HG03571 (cell line): ENCODE measurements at regions not wholly inside any gene's neighbourhood (a gene's known extent, or its start where the extent isn't known, plus 50 kb on each side); places are given as distances from the start of the nearest gene placed in this dataset.
"Not testable (repeated sequence)": the region's sequence is repeated elsewhere in the genome, so short reads cannot be mapped to it uniquely, and the experiment has no call there.

Experiments
- ATAC-seq: cut with Tn5 transposase; IDR thresholded peaks from one replicate; pipeline ENCODE4 v1.9.1; 2021; ENCODE audit not compliant: unreplicated experiment

DNA sequence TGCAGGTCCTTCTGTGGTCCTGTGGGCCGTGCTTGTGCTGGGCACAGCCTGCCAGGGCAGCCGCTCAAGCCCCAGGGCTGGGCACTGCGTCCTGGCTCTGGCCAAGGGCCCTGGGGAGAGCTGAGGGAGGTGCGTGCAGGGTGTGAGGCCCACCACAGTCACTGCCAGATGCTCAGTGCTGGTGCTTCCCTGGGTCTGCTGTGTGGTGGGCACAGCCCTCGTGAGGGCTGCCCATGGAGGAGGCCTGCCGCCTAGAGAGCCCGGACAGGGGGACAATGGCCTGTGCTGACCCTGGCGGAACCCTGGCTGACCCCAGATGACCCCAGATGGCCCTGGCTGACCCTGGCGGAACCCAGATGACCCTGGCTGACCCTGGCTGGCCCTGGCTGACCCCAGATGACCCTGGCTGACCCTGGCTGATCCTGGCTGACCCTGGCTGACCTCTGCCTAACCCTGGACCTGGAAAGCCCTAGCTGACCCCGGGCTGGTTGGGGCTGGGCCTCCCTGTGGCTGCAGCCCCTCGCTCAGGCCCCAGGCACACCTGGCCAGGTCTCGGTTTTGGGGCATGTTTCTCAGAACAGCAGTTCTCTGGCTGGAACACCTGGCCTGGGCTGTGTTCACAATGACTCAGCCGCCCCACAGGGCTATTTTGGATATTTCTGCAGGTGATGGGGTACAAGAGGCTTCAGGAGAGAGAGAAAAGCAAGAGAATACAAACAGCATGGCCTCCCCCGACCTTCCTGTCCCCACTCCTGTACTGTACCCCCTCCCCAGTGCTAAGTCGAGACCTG lies 55.4 kb downstream of the TMEM121 start:
- peak; percentile 34 for ATAC-seq

DNA sequence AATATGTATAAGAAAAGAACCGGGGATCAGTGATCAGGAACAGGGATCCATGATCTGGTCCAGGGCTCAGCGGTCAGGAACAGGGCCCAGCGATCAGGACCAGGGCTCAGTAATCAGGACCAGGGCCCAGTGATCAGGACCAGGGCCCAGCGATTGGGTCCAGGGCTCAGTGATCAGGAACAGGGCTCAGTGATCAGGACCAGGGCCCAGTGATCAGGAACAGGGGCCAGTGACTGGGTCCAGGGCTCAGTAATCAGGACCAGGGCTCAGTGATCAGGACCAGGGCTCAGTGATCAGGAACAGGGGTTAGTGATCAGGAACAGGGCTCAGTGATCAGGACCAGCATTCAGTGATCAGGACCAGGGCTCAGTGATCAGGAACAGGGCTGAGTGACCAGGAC lies 56.3 kb downstream of the TMEM121 start:
- ATAC-seq: no peak

DNA sequence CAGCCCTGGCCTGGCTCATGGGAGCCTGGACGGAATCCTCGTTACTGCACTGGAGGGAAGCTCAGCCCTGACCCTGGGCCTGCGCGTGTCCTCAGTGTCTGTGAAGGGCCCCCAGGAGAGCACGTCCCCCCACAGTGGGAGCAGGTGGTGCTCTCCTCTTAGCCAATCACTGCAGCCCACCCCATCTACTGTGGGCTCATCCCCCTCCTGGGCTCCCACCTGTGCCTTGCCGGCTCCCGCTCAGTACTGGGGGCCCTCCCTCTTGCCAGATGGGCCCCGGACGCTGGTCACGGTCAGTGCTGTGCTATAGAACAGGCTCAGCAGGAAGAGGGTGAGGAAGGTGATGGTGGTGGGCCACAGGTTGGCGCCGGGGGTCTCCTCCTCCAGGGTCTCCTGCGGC lies 57.5 kb downstream of the TMEM121 start:
- not testable (repeated sequence) for ATAC-seq

DNA sequence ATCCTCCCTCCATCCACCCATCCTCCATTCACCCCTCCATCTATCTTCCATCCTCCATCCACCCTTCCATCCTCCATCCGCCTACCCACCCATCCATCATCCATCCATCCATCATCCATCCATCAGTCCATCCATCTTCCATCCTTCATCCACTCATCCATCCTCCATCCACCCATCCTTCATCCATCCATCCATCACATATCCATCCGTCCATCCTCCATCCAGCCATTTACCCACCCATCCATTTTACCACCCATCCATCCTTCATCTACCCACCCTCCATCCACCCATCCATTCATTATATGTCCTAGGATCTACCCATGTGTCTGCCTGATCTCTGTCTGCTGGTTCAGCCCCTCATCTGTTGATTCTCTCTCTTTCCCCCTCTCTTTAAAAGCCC lies 58.9 kb downstream of the TMEM121 start:
- not testable (repeated sequence) for ATAC-seq

DNA sequence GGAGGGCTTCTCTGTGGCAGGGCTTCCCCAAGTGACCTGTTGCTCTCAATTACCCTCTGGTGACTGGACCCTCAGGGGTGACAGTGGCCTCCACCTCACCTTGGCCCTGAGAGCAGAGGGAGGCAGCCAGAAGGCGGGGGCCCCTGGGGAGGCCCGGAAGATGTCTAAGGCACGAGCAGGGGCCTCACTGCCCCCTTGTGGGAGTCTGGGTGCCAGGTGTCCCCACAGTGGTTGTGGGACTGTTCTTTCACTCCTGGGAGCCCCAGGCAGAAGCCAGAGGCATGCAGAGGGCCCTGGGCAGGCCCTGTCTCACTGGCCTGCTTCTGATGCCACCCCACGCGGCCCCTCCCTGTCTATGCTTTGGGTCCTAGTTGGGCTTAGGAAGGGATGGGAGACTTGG lies 59.3 kb downstream of the TMEM121 start:
- not testable (repeated sequence) for ATAC-seq

DNA sequence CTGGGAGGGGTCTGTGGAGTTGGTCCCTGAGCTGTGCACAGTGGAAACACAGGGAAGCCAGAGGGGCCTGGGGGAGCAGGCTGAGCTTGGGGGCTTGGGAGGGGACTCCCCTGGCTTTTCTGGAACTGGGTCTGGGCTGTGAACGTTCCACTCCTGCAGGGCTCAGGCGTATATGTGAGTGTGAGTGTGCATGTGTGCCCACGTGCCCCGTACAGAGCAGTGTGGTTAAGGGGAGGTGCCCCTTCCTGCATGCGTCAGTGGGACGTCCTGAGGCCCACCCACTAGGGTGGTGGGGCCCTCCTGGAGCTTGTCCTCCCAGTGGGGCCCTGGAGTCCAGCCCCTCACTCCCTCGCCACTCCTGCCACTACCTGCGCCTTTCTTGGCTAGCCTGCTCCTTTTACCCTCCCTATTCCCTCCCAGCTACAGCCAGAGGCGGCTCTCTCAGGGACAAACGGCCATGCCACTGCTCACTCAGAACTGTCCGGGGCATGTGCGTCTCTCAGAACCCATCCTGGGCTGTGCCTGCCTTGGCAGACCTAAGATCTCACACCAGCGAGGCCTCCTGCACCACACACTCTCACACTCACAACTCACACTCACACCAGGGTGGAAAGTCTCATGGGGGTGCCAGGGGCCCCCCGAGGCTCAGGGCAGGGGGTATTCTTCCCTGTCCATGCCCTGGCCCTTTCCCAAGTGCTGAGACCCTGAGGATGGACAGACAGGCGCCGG lies 59.9 kb downstream of the TMEM121 start:
- ATAC-seq: not testable (repeated sequence)

DNA sequence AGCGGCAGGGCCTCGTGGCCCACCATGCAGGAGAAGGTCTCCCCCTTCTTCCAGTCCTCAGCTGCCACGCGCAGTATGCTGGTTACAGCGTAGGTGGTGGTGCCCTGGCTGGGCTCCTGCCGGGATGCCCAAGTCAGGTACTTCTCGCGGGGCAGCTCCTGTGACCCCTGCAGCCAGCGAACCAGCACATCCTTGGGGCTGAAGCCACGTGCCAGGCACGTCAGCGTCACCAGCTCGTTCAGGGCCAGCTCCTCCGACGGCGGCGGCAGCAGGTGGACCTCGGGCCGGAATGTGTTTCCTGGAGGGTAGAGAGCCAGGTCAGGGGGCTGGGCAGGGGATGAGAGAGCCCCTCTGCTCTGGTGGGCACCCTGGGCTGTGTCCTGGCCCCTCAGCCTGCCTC lies 60.7 kb downstream of the TMEM121 start:
- not testable (repeated sequence) for ATAC-seq

DNA sequence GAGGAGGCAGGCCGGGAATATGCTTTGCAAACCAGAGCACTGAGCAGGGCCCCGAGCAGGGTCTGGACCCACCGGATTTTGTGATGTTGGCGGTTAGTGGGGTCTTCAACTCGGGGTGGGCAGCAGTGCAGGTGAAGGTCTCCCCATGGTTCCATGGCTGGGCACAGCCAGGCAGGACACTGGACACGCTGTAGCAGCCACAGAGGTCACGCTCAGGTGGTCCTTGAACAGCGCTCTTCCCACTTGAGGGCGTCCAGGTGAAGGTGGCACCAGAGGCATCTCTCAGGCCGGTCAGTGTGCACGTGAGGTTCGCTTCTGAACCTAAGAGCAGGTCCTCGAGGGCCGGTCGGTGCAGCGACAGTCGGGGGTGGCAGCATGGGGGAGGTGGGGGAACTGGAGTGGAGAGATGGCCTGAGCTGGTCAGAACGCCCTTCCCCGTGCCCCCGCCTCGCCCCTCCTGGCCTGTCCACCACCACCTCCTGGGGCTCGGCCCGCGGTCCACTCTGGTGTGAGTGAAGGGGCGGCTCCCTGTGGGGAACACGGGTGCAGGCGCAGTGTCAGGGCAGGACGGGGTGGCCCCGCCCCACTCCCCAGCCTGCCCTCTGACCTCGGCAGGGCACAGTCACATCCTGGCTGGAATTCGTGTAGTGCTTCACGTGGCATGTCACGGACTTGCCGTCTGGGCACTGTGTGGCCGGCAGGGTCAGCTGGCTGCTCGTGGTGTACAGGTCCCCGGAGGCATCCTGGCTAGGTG lies 61.3 kb downstream of the TMEM121 start:
- not testable (repeated sequence) for ATAC-seq

DNA sequence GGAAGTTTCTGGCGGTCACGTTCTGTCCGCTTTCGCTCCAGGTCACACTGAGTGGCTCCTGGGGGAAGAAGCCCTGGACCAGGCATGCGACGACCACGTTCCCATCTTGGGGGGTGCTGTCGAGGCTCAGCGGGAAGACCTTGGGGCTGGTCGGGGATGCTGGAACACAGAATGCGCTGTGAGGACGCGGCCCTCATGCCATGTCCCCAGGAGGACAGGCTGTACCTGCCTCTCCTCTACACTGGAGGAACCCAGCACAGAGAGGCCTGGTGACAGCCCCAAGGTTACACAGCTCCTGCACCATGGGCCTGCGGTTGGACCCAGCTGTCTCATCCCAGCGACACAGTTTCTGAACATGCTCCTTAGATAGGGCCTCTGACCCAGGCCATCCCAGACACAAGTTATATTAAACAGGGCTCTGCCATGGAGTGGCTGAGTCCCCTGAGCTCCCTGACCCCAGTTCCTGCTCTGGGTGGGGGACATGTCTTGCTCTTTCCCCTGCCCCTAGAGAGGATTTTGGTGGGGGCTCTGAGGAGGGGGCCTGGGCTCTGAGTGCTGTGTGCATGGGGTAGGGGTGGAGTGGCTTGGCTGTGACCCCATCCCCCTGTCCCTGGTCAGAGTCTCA lies 62.0 kb downstream of the TMEM121 start:
- no peak for ATAC-seq

DNA sequence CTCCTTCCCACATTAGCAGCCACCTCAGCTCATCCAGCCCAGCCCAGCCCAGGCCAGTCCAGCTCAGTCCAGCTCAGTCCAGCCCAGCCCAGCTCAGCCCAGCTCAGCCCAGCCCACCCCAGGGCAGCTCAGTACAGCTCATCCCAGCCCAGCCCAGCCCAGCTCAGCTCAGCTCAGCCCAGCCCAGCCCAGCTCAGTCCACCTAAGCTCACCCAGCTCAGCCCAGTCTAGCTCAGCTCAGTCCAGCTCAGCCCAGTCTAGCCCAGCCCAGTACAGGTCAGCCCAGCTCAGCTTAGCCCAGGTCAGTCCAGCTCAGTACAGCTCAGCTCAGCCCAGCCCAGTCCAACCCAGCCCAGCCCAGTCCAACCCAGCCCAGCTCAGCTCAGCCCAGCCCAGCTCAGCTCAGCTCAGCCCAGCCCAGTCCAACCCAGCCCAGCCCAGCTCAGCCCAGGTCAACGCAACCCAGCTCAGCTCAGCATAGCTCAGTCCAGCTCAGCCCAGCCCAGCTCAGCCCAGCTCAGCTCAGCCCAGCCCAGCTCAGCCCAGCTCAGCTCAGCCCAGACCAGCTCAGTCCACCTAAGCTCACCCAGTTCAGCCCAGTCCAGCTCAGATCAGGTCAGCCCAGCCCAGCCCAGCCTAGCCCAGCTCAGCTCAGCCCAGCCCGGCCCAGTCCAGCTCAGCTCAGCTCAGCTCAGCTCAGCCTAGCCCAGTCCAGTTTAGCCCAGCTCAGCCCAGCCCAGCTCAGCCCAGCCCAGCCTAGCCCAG lies 63.0 kb downstream of the TMEM121 start:
- ATAC-seq: no peak

DNA sequence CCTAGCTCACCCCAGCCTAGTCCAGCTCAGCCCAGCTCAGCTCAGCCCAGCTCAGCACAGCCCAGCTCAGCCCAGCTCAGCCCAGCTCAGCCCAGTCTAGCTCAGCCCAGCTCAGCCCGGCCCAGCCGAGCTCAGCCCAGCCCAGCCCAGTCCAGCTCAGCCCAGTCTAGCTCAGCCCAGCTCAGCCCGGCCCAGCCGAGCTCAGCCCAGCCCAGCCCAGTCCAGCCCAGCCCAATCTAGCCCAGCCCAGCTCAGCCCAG lies 63.5 kb downstream of the TMEM121 start:
- not testable (repeated sequence) for ATAC-seq

DNA sequence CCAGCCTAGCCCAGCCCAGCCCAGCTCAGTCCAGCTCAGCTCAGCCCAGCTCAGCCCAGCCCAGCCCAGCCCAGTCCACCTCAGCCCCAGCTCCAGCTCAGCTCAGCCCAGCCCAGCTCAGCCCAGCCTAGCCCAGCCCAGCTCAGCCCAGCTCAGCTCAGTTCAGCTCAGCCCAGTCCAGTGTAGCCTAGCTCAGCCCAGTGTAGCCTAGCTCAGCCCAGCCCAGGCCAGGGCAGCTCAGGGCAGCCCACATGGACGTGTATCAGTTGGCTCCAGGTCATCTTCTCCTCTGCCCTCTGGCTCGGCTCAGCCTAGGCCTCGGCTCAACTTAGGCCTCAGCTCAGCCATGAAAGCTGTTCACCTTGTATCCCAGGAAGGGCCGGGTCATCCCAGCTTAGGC lies 64.7 kb downstream of the TMEM121 start:
- ATAC-seq: no peak

DNA sequence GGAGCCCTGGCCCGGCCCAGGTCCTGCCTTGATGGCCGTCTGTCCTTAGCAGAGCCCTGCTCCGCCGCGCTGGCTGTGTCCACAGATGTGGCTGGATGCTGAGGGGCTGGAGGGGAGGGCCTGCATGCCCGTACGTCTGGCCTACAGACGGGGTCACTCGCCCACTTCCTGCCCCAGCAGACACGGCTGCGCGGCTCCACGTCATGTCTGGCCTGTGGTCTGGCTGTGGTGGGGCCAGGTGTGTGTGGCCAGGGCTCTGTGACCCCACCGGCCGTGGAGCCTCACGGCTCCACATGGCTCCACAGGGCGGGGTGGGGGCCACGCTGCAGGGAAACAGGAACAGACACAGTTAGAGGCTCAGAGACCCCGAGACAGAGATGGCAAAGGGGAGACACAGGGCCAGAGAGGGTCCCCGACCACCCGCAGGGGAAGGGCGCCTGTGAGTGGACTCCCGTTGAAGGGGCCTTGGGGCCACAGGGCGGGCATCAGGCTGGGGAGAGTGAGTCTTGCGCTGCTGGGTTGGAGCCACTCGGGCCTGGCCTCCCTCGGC lies 65.5 kb downstream of the TMEM121 start:
- not testable (repeated sequence) for ATAC-seq

DNA sequence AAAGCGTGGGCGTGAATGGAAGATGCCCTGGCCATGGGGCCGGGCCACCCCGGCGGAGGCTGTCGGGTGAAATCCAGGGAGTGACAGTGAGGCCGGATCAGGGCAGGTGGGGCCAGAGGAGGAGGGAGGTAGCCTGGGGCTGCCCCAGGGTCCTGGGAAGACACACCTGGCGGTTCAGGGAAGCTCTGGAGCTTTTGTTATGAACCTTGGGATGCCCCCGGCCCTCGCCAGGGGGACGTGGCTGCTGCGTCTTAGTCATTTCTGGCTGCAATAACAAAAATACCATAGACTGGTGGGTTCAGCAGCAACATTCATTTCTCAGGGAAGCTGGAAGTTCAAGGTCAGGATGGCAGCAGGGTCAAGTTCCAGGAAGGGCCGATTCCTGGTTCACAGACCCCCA lies 66.3 kb downstream of the TMEM121 start:
- not testable (repeated sequence) for ATAC-seq

DNA sequence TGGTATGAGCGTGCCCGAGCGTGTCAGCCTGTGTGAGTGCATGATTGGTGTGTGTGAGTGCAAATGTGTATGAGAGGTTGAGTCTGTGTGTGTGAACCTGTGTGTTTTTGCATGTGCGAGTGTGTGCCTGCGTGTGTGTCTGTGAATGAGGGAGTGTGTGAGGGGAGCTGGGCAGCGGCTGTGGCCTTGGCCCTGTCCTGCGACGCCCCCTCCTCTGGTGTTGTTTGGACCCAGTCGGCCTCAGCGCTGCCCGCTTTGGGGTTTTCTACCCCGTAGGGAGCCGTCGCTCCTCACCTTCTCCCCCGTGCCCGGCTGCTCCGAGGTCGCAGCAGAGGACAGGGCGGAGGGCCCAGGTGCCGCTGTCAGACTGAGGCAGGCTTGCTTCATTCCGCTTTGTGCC lies 69.0 kb downstream of the TMEM121 start:
- ATAC-seq: not testable (repeated sequence)

DNA sequence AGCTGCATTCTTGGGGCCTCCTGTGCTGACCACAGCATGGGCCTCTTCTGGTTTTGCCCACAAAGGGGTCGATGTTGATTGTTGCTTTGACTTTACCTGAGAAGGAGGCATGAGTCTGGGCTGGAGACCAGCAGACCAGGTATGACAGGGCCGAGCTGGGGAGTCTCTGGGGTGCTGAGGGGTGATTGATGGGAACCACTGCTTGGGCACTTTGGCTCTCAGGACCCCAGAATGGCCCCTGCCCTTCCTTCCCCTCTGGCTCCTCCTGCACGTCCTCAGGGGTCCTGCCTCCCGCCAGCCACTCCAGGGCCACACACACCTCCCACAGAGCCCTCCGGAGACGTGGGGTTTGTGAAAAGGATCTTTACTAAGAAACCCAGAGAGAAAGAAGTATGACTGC lies 70.0 kb downstream of the TMEM121 start:
- ATAC-seq: not testable (repeated sequence)

DNA sequence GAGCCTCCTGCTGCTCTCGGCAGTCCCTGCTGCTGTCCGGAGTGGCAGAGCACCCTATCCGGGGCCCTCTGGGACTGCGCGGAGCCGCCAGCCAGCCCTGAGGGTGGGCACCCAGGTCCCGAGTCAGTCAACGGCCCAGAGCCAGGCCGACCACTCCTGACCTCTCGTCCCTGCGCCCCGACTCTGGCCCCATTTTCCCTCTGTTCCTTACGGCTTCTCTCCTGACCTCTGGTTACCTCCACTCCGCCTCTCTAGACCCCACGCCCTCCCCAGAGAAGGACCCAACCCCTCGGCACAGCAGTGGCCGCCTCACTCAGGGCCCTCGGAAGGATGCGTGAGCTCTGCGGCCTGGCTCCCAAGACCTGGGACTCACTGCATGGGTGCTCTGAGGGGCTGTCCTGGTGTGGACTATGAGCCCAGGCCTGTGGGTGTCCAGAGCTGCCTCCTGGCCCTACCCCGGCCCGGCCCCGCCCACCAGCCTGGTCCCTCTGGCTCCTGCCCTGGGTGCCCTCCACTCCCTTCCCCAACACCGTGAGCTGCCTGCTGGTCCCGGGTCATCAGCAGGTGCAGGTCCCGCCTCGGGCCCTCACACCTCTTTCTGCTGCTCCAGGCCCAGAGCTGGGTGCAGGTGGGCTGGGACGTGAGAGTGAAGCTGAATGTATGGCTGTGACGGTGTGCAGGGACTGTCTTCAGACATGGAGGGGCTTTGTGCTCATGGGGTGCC lies 71.8 kb downstream of the TMEM121 start:
- ATAC-seq: not testable (repeated sequence)

DNA sequence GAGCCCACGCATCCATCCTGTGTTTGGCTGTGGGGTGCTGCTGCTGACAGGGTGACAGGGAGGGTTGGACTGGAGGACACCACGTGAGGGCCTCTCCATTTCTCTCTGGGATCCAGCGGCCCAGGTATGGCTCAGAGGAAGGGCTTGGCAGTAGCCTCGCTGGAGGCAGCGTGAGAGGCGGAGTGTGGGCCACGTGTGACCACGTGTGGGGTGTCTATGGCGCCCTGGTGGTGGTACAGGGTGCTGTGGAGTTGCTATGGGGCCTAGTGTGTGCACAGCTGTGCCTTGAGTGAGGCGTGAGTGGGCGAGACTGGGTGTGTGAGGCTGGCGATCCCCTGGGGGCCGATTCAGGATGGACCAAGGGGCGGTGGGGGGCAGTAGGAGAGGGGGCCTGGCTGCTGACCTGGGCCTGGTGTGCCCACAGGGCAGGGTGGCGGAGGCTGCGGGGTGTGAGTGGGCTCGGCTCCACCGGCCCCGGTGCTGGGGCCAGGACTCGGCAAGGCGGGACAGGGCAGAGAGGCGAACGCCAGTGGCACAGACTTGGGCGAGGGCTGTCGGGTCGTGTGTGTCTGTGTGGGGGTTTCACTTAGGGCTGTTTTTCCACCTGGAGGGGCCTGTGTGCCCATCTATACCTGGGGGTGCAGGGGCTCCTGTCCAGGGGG lies 72.7 kb downstream of the TMEM121 start:
- not testable (repeated sequence) for ATAC-seq
